Suppressor macrophage treated with lipopolysaccharide for 1 hour (primary cell): ENCODE measurements at regions not wholly inside any gene's neighbourhood (a gene's known extent, or its start where the extent isn't known, plus 50 kb on each side); places are given as distances from the start of the nearest gene placed in this dataset.

Source experiments
- DNase-seq, 3 donors: peaks; one replicate each; pipeline ENCODE4 v3.0.0-alpha.2; 2020 to 2022

DNA sequence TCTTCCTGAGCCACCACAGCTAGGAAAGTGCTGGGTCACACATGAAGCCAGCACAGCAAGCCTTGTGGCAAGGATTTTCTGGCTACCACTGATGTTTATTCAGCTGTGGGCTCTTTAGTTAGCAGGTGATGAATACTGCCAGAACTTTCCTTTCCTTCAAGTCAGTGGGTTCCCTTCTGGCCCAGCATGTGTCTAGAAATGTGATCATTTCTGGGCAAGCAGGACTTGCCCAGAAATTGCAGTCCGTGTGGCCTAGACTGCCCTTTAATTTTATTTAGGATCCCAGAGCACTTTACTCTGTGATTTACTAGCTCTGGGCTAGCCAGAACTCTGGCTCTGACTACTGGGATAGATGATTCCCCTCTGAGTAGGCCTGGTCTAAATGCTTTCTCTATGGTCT lies 397.5 kb downstream of the ZIC4 start:
- no peak for DNase-seq

DNA sequence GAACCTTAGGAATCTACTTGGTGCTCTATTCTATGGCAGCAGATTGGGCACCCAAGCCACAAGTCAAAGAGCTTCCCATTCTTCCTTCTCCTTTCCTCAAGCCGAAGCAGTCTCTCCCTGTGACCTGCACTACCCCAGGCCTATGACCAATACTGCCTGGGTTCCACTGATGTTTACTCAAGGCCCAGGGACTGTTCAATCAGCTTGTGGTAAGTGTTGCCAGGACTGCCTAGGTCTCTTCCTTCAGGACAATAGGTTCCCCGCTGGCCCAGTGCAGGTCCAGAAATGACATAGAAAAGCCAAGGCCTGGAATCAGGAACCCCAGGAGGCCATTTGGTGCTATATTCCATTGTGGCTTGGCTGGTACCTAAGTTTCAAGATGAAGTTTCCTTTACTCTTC lies 397.9 kb downstream of the ZIC4 start:
- DNase-seq: no peak

DNA sequence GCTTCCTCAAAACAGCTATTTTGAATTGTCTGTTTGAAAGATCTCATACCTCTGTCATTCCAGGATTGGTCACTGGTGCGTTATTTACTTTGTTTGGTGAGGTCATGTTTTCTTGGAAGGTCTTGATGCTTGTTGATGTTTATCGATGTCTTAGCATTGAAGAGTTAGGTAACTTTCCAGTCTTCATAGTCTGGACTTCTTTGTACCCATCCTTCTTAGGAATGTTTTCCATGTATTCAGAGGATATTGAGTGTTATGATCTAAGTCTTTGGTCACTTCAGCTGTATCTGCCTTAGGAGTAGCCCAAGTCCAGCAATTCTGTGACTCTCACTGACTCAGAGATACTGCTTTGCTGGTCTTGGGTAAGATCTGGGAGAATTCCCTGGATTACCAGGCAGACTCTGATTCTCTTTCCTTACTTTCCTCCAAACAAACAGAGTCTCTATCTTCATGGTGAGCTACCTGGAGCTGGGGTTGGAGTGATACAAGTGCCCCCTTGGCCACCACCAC lies 398.6 kb downstream of the ZIC4 start:
- no peak for DNase-seq

DNA sequence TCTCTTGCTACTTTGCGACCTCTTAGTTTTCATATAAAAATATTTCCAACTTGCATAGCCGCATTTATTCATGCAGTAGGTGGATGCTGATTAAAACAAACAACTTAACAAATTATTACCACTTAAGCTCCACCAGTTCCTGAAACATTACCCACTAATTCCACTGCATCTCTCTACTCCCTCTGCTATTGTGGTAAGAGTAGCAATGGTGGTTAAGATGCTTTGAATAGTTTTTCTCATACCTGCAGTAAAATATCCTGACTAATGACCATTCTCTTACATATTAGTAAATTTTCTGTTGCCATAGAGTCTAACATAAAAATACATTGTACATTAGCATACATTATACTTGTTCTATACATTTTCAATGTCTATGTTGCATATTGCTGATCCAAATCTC lies 397.6 kb upstream of the PLSCR5 start:
- no peak for DNase-seq

DNA sequence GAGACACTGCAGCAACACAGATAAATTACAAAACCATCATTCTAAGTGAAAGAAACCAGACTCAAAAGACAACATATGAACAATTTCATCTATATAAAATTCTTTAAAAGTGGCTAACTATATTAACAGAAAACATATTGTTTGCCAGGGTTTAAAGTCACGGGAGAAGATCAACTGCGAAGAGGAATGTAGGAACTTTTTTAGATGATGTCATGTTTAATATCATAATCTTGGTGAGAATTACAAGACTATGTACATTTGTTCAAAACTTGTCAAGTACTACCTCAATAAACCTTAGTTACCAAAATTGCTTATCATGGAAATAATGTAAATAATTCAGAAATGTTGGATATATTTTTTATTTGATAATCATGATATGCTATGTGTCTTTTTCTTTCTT lies 395.1 kb upstream of the PLSCR5 start:
- DNase-seq: no peak

DNA sequence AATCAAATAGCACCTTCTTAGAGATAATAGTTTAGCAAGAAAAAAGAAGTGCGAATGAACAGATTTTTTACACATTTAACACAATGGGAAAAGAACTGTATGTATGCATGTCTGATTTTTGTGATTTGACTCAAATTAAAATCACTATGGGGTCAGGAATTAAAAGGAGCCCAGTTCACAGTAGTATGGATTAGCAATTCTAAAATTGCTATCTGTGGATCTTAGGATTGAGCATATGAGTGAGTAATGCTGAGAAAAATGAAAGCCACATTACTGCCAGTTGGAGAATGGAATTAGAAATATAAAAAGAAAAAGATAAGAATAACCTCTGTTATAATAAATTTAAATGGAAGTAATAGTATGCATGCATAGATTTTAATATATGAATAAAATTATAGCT lies 386.8 kb upstream of the PLSCR5 start:
- no peak for DNase-seq

DNA sequence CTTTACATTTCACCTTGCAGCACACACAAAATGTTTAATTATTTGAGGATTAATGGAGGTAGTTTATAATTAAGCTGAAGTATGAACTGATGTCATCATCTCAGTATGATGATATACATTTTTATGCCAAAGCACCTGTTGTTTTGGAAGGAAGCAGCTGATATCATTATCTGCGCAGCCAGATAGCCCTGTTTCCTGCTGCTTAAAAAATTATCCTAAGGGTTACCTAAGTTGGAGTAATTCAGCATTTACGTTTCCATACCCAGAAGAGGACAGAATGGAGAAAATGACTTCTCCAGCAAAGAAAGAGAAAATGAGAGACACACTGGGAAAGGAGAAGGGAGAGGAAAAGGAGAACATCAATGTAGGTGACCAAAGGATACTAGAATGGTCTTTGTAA lies 370.3 kb upstream of the PLSCR5 start:
- no peak for DNase-seq

DNA sequence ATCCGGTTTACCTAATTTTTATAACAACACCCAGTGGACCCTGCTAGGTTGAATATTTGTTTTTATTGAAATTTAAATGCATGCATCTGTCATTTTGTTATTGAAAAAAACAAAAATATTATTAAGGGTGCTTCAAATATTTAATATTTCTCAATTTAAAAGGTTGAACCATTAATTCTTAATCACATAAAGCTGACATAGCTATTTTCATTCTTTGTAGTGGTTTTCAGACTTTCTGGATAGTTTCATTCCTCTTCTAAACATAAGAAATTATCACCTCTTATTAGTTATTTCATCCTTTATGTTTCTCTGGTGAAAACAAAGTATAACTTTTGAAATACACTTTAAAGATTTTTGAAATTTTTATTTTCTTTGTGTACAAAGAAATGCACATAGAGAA lies 369.9 kb upstream of the PLSCR5 start:
- DNase-seq: no peak

DNA sequence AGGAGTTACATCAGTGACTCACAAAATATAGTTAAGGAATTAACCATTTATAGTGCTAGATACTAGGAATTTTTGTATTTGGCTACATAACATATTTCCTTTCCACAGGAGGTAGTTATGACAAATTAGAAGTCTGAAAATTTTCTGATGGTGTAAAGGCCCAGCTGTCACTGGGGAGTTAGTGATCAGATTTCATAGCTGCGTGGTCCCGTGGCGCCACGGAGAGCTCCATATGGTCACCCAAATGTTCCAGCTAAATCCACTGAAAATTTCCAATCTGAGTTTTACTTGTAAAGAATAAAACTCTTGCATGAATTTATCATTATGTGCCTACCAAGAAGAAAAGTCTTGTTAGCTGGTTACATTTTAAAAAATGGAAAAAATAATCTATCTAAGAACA lies 368.9 kb upstream of the PLSCR5 start:
- DNase-seq: no peak

DNA sequence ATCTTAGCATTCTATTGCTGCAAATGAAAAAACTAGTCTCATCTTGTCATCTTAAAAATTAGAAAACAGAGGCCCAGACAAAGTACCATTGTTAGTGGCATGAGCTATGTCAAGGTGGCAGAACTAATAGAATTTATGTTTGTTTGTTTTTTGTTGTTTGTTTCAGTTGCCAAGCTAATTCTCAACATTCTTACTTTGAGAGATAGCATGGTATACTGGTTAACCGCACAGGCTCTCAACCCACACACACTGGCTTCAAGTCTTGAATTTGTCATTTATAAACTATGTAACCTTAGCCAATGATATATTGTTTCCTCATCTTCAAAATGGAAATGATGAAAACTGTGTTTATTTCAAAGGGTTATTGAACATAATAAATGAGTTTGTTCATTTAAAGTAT lies 367.6 kb upstream of the PLSCR5 start:
- DNase-seq: no peak

DNA sequence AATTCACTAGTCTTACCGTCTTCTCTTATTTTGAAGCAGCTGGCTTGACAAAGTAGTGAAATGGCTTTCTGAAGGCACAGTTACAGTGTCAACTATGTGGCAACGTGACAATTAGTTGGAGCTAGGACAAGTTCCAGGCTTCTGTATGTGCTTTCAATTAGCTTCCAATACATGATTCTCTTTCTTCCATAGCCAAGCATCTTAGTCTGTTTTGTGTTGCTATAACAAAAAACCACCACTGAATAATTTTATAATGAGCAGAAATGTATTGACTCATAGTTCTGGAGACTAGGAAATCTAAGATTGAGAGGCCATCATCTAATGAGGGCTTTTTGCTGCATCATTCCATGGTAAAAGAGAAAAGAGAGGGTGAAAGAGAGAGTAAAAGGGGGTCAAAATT lies 365.1 kb upstream of the PLSCR5 start:
- DNase-seq: no peak

DNA sequence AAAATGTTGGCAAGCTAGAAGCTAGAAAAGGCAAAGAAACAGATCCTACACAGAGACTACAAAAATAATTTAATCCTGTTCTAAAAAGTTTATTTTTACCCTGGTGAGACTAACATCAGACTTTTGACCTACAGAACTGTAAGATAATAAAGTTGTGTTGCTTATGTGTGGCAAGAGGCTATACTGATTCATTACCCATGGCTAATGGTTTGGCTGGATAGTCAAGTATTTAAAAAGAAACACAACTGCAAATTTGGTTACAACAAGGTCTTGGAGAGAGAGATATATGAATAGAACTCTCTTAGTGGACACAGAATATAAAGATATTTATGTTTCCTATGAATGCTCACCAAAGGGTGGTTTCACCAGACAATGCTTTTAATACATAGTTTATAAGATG lies 364.2 kb upstream of the PLSCR5 start:
- no peak for DNase-seq

DNA sequence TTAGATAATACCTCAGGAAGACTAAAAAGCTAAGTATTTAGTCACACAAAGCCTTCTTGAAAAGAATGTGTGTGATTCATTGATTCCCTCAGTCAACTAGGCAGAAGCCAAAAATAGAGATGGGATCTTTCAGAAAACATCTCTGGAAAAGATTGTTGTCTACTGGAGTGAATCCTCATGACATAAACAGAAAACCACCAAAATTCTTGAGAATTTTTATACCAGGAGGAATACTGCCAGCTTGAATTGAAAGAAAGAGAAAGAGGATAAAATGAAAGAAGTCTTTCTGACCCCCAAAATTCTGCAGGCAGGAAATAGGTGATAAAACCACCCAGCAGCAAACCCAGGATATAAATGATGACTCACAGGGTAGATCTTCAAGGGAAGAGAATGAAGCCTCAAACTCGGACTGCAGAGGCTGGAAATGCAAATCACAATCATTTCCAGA lies 363.1 kb upstream of the PLSCR5 start:
- no peak for DNase-seq

DNA sequence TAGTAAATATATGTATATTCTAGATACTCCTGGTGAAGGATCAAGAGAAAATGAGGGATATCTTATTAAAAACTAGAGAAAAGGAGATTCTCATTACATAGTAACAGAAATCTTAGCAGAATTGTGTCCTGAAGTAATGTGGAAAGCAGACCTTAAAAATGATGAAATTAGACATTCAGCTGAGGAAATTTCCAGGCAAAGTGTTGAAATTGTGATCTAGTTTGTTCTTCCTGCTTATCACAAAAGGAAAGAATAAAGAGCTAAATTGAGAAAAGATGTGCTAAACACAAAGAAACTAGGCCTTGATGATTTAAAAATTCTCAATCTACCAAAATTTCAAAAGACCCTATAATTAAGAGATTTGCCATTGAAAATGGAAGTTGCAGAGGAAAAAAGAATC lies 362.6 kb upstream of the PLSCR5 start:
- DNase-seq: no peak

DNA sequence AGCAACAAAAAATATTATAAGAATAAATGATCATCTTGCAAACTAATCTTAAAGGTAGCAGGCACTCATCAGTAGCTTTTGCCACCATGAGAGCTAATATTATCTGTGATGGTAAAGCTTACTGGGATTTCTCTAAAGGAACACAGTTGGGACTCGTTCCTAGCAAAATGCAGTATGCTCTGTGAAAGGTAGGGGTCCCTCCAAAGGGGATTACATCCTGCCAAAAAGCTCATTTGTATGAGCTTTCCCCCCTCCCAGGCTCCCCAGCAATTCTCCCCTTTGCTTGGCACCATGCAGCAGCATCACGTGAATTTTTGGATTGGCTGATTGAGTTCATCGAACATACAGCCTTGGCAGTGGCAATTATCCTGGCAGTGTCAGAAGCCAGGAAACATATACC lies 361.0 kb upstream of the PLSCR5 start:
- DNase-seq: no peak

DNA sequence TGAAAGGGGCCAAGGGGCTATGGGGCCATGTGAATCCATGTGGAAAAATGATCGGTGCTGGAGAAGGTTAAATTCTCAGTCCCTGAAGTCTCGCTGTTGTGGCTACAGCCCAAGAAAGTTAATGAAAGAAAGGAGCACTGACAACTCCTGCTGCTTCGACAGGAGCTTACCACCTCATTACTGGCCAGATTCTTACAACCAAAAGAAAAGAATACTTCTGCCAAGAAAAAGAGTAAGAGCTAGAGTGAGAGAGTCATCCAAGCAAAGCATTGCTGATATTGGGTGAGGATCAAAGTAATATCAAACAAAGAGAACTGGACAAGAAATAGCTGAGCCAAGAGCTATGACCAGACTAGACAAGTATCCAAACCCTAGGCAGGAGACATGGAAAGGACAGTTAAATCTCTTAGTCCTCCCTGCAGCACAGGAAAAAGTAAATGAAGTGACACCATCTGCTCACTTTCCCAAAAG lies 348.4 kb upstream of the PLSCR5 start:
- no peak for DNase-seq

DNA sequence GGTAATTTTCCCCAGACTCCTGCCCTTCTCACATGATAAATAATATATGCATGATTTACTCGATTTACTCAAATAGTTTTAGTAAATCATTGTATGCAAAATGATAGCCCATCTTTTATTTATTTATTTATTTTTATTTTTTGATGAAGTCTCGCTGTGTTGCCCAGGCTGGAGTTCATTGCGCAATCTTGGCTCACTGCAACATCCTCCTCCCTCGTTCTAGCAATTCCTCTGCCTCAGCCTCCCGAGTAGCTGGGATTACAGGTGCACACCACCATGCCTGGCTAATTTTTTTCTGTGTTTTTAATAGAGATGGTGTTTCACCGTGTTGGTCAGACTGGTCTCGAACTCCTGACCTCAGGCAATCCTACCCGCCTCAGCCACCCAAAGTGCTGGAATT lies 343.8 kb upstream of the PLSCR5 start:
- no peak for DNase-seq

DNA sequence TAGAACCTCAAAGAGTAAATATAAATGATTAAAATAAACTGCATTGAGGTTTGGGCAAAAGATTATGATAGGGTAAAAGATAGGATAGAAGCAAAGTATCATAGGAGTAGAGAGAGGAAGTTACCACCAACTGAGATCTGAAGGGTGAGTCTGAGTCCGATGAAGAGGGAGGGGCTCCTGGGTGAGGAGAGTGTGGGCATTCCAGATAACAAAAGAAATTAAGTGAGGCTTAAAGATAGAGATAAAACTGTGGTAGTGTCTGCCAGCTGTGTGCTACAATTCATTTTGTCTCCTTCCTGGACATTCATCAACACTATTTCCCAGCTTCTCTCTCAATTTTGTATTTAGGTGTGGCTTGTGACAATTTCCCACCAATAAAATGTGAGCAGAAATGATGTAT lies 343.0 kb upstream of the PLSCR5 start:
- DNase-seq: no peak

DNA sequence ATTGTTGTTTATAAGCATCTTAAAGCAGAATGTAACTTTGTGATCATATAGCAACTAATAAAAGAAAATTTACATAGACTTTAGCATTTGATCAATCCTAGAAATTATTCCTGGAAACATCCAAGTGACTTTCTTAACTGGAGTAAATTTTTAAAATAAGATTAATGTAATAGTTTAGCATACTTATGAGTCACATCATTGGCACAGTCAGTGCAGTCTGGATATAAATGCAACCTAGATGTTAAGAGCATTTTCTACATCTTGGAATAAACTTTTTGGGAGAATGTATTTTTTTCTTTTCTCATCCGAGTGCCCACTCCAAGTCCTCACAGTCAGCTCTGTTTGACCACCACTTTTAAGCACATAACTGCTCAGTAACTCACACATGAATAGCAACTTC lies 324.6 kb upstream of the PLSCR5 start:
- DNase-seq: no peak

DNA sequence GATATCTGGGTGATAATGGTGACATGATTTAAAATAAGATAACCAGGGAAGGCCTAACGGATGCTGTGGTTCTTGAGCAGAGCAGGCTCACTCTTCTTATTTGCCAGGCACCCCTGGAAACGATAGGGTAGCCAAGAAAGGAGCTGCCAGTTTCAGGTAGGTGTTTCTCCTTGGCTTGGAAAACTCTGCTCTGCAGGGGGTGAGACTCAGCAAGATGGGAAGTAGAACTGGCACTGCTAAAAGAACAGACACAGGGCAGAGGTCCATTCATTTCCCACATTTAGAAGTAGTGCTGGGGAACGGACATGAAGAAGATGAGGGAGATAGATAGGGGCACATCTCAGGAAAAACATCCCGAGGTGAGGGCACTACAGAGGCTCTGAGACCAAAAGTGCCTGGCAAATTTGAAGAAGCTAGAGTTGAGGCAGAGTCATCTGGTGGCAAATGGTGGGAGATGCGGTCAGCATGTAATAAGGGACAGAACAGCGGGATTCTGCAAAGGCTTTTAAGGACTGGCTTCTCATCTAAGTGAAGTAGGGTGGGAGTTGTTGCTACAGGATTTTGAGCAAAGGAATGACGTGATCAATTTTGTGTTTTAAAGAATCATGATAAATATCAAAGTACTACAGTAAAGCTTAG lies 323.4 kb upstream of the PLSCR5 start:
- no peak for DNase-seq

DNA sequence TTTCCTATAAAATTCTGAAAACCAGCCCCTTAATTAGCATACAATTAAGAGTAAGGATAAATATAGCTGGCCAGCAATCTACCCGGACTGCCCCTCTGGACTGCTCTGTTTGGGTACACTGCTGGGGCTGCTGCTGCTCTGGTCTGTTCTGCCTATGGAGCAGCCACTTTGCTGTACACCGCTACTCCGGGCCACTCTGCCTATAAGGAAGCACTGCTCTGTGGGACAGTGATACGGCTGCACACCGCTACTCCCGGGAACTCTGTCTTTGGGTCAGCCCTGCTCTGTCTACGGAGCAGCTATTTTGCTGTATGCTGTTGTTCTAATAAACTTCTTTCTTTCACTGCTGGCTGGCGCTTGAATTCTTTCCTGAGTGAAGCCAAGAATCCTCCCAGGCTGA lies 316.5 kb upstream of the PLSCR5 start:
- DNase-seq: no peak

DNA sequence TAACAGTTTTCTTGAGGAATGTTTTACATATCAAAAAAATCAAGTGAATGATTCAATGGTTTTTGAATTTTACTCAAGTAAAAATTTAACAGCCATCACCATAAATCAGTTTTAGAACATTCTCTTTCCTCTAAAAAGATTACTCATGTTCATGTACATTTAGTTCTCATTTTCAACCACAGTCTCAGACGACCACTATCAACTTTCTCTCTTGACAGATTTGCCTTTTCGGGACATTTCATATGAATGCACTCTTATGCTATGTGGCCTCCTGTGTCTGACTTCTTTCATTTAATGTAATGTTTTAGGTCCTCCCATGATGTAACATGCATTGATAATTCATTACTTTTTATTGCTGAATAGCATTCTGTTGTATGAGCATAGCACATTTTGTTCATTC lies 309.3 kb upstream of the PLSCR5 start:
- DNase-seq: no peak

DNA sequence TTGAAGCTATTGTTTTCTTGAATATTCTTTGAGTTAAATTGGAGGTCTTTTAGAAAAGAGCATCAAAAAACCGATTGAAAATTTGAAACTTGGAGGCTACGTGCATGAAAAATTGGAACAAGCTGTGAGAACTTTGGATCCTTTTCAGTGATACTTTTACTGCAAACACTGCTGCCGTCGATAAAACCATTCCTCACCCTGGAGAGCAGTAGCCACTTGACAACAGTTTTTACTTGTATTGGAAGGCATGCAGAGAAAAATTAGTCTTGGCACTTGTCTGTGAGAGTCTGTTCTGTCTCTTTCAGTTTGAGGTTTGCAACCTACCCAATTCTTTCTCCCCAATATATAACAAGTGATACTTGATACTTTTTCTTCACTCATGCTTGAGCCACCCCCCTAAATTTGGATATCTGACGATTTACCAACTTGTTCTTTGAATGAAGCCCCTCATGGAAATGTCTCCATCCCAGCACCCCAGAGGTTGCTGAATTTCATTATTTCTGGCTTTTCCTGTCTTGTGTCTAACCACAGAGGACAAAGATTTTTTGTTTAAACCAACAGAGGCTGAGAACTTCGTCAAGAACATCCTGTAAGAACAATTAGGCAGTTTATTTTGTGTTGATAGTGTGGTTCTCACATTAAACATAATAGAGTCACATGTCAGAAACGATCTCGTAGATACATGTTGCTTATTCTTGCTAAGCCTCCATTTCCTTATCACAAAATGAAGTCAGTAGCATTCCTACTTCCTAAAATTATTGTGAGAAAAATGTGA lies 307.3 kb upstream of the PLSCR5 start:
- no peak for DNase-seq

DNA sequence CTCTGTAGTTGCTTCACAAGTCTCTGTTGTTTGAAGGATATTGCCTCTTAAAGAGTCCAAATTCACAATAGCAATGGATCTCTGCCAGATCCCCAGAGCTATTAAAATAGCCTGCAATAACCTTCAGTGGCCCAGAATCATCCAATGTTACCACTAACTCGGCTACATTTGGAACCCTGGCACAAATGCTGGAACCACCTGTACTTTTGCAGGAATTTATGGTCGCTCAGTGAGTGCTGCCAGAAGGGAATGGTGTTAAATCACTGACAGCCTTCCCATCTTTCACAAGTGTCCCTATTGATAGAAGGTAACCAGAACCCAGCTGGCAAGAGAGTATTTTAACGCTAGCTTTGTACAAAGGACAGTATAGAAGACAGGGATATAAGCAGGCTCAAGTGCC lies 298.8 kb upstream of the PLSCR5 start:
- no peak for DNase-seq

DNA sequence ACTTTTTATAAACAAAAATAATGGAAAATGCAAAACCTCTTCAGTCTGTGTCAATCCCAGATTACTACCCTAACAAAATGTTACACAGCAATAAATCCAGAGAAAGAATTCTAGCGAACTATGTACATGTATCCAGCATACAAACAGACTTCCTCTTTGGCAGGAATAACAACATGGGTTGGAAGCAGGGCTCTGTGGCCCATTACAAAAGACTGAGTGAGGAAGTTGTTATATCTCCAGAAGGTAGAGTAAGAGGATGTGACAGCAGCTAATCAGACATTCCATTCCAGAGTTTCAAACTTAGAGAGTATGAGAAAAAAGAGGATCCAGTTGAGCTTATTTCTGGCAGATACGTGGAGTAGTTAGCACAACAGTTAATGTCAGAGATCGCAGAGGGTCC lies 294.0 kb upstream of the PLSCR5 start:
- DNase-seq: no peak
